GM19025 (cell line): ENCODE measurements at regions not wholly inside any gene's neighbourhood (a gene's known extent, or its start where the extent isn't known, plus 50 kb on each side); places are given as distances from the start of the nearest gene placed in this dataset.

ENCODE experiments used
- ATAC-seq: cut with Tn5 transposase; IDR thresholded peaks from one replicate; pipeline ENCODE4 v1.9.1; 2021; ENCODE audit warnings: mild to moderate bottlenecking, low read depth, moderate library complexity; ENCODE audit not compliant: unreplicated experiment

DNA sequence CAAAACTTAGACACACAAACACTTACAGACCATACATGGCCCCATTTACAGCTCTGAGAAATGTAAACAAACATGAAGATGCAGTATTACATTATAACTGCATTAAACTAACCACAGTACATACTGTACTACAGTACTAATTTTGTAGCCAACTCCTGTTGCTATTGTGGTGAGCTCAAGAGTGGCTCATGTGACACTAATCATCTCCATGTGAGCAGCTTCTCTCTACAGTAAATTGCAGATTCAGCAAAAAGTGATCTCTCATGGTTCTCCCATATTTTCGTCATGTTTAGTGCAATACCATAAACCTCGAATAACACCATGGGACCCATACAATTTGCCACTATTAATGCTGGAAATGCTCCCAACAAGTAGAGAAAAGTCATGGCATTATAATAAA, 860.4 kb downstream of the EPHA7 start:
- ATAC-seq, result no peak

GRCh38 chr6:92550501-92550900, 868.9 kb downstream of the EPHA7 start:
- no peak for ATAC-seq

GRCh38 chr6:92545861-92546260, 873.5 kb downstream of the EPHA7 start:
- ATAC-seq, result no peak

DNA sequence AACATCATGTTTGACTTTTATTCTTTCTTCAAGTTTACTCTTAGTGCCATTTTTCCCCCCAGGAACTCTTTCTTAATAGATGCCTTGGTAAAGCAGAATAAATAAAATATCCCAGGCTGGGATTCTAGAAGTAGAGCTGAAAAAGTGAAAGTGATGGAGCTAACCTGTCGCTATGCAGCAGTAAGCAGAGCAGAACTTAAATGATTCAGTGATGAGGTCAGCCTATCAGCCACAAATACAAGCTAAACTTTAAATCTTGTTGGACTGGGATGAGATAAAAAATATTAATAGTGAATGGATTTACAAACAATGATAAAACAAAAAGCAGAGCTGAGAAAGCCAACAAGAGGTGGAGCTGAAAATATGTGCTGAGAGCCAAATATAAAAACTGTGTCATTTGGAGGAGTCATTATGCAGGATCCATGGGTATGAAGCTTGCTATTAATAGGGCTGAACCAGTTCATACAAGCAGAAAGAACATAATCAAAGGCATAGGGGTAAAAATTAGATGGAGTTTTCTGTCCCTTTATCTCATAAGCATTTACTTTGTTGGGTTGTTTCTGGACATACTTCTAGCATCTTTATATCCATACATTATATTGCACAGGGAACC, 877.8 kb downstream of the EPHA7 start:
- no peak for ATAC-seq

GRCh38 chr6:92538926-92539325, 880.4 kb downstream of the EPHA7 start:
- ATAC-seq, result no peak

DNA sequence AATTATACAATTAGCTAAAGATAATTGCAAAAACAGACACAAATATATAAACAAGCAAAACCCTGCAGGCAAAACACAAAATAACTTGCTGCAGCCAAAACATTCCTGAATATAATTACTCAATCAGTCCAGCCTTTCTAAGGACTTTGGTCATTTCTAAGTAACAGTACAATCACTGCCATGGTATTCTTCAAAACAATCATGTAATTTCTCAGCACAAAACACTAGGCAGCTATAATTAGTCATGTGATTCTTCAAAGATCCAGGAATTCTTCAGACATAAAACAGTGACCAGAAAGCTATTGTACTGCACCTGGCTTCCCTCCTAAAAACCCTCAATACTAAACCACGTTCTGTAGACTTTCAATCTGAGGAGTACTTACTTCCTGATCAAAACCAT, 881.1 kb downstream of the EPHA7 start:
- no peak for ATAC-seq

DNA sequence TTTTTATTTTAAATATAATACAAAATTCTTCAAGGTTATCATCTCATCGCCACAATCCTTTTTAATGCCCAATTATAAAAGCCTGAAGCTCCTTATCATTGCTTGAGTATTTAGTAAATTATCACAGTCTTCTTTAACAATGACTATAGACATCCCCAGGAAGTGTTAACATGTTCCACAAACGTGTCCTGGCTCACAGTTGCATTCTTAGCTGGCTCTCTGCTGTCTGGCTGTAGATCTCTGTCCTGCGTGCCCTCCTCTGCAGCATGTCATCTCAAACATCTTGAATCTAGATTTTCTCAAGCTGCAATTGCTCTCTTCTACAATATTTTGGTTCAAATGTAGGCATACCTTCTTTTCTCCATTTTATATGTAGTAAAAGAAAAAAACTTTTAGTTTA, 885.2 kb downstream of the EPHA7 start:
- no peak for ATAC-seq

DNA sequence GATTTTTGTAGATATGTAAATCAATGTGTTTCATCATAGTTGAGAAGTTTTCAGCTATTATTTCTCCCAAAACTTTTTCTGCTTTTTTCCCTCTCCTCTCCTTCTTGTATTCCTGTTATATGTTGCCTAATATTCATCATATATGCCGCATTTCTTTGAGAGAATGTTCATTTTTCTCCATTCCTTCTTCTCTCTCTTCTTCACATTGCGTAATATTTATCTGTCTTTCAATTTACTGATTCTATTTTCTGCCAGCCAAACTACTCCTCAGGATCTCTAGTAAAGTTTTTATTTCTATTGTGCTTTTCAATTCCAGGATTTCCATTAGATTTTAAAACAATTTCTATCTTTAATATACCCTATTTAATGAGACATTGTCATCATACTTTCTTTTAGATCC, 896.8 kb downstream of the EPHA7 start:
- no peak for ATAC-seq

DNA sequence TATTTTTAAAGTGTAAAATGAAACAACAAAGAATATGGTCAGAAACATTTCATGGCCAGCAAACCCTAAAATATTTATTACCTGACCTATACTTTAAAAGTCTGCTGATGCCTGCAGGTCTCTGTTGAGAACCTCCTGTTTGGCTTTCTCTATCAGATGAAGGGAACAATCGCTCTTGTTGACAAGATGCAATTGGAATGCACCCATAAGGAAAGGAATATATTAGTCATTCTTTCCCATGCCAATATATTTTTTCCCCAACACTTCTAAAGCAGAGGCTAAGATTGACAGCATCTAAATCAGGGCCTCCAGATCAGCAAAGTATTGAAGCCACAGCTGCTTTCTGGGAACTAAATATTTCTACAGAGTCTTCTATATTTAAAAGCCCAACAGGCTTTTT, 897.8 kb downstream of the EPHA7 start:
- no peak for ATAC-seq

- no peak for ATAC-seq
These were observed 909.2 kb downstream of the EPHA7 start for GRCh38 chr6:92510137-92510536.

DNA sequence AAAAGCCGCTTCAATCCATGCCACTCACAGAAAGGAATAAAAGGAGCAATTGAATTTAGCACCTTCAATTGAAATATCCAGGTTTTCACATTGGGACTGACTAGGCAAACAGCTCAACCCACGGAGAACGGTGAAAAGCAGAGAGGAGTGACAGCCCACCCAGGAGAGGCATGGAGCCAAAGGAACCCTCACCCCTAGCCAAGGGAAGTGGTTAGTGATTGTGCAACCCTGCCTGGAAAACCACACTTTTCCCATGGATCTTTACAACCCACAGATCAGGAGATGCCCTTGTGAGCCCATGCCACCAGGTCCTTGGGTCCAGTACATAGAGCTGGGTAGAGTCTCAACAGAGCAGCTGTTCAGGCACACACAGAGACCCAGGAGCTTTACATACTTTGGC, 911.8 kb downstream of the EPHA7 start:
- no peak for ATAC-seq

DNA sequence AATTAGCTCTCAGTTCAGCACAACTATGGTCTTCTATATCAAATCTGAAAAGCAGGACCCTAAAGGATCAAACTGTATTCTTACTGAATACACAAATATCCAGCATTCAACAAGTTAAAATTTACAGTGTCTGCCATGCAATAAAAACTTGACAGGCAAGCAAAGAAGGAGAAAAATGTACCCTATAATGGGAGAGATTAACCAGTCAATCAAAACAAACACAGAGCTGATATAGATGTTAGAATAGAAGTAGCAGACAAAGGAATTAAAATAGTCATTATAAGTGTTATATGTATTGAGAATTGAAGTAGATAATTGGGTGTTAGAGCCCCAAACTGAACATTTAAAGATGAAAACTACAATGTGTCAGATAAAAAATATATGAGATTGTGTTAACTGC, 914.9 kb downstream of the EPHA7 start:
- ATAC-seq, result no peak

- ATAC-seq, result no peak
These were observed 922.1 kb downstream of the EPHA7 start for GRCh38 chr6:92497281-92497680.

GRCh38 chr6:92496527-92496926, 922.8 kb downstream of the EPHA7 start:
- no peak for ATAC-seq

DNA sequence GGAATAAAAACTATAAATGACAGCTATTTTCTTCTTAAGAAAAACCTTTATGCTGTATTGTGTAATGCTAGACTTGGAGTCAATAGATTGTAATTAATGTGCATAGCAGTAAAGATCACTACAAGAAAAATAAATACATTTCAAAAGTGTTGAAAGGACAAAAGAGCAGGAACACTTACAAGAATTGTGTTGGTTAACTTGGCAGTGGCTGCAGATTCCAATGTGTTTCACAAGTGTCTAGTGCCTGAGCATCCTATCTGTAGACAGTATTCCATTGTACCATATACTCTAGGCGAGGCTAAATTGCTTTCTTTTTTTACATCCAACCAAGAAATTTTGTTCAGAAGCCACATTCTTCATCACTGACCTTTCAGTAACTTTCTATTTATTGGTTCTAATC, 924.1 kb downstream of the EPHA7 start:
- ATAC-seq, result no peak

DNA sequence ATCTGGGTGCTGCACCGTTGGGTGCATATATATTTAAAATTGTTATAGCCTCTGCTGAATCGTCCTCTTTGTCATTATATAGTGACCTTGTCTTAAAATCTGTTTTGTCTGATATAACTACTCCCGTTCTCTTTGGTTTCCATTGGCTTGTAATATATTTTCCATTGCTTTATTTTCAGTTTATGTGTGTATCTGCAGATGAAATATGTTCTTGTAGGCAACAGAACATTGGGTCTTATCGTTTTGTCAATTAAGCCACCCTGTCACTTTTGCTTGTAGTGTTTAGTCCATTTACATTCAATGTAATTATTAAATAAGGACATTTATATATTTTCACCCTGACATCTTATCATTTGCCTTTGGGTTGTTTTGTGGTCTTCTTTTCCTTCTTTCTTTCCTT, 933.9 kb downstream of the EPHA7 start:
- ATAC-seq, result no peak

DNA sequence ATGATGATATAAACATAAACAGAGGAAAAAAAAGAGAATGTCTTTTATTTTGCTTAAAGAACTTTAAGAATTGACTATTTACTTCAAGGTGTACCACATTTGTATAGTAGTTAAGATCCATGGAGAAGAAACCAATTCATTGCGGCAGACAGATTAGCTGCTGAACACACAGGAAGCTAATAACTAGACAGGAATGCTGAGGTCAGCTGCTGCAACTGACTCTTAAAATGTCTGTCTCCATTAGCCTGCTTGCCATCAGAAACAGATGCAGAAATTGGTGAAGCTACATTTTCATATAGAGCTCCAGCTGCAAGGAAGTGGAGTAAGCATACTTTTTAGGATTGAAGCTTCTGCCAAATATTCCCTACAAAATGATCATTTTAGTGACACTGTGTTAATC, 939.5 kb downstream of the EPHA7 start:
- no peak for ATAC-seq

DNA sequence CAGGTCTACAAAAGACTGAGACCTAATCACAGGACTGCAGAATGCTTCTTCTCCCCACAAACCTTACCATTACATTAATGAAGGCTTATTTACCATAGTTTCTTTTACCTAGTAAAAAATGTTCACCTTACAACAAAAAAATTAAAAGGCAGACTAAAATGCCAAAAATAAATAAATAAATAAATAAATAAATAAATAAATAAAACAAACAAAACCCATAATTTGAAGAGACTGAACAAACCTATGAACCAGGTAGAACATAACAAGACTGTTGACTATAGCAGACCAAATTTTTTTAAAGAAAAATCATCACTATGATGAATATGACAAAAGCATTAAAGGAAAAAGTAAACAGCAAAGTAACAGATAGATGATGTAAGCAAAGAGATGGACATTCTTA, 946.3 kb downstream of the EPHA7 start:
- no peak for ATAC-seq

DNA sequence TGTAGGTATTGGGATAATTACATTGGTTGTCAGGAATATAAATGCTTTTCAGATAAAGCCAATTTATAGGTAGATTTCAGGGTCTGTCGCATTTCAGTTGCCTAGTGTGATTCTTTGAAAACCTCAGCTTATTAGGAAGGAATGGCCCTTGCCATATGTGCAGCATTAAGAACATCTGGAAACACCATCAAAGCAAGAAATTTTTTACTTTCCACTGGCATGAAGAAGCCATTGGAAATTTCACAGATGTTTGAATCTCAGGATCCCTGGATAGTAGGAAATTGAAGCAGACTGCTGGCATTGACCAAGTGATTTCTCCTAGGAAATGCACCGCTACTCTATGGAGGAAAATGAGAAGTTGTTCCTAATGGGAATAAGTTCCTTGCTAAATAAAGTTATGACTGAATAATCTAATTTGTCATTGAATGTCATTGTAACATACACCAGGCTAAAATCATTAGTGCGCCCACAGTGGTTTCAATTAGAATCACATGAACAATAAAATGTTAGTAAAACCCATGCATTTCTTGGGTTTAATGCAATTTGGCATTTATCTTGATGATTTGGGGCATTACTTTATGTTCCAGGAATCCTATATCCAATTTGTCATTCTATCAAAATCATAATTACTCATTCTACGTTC, 950.1 kb downstream of the EPHA7 start:
- ATAC-seq, result no peak

DNA sequence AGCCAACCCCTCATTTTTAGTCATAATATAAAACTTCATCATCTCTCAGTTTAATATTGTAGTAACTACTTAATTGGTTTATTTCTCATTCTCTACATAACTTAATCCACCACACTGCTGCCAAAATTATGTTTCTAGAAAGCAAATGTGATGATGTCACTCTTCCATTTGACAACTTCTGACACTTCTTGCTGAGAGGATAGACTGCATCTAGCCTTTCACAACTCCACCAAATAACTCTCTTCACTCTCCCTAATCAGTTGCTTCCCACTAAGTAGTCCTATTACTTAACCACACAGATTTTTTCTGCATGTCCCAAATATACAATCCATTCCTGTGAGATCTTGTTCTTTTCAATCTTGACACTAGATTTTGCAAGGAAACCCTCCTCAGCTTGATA, 951.3 kb downstream of the EPHA7 start:
- ATAC-seq, result no peak

DNA sequence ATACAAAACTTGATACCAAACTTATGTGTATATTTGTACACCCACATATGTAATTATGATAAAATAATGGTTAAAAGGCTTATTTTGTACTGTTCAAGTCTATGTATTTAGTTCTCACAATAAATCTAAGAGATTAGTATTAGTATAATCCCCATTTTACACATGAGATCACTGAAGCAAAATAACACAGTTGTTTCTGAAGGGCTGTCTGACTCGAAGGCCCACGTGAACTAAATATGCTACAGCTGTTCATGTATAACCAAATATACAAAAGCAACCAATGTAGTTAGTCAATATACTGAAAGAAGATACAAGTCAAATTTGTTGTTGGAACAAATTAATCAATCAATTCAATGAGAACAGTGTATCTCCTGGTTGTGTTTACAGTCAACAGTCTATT, 959.2 kb downstream of the EPHA7 start:
- no peak for ATAC-seq

DNA sequence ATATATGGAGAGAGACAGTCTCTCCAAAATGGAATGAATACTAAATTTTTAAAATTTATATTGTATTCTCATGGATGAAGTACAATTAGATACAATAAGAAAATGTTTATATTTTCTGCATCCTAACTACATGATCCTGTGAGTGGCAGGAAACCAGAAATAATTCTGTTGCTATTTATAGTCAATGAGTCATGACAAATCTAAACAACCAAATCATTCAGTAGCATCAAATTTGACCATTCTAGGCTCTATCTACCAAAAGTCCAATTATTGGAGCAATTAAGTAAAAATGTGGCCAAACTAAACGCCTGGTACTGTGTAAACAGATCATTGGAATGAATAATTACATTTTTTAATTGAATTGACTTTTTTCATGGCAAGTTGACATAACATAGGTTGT, 959.8 kb downstream of the EPHA7 start:
- ATAC-seq, result no peak

- no peak for ATAC-seq
These were observed 973.3 kb downstream of the EPHA7 start for GRCh38 chr6:92446052-92446451.
